DMS53 treated with DMSO at 0.1 percent for 48 hours (cell line): ENCODE measurements at regions not wholly inside any gene's neighbourhood (a gene's known extent, or its start where the extent isn't known, plus 50 kb on each side); places are given as distances from the start of the nearest gene placed in this dataset.
"Not testable (repeated sequence)": the region's sequence is repeated elsewhere in the genome, so short reads cannot be mapped to it uniquely, and the experiment has no call there.

Experiments
- DNase-seq: peaks from one replicate; lab custom pipeline; 2025; ENCODE audit not compliant: unreplicated experiment; lab: John Stamatoyannopoulos, UW

DNA sequence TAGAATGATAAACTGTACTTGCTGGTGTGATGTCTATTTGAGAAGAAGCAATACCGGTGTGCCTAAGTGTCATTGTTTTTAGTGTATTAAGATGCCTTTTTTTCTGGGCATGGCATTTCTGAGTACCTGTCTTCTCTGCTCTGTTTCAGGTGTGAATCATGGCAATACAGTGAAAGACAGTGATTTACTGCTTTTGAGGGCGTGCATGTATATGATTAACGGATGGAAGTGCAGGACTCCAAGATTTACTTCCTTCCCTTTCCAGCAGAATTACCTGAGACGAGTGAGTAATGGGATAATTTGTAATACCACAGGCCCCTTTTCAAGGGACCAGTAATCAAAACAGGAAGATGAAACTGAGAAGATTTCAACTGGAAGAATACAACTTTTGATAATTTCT, 315.8 kb downstream of the SOX4 start:
- no peak for DNase-seq

GRCh38 chr6:21911208-21911607, 317.7 kb downstream of the SOX4 start:
- no peak for DNase-seq

DNA sequence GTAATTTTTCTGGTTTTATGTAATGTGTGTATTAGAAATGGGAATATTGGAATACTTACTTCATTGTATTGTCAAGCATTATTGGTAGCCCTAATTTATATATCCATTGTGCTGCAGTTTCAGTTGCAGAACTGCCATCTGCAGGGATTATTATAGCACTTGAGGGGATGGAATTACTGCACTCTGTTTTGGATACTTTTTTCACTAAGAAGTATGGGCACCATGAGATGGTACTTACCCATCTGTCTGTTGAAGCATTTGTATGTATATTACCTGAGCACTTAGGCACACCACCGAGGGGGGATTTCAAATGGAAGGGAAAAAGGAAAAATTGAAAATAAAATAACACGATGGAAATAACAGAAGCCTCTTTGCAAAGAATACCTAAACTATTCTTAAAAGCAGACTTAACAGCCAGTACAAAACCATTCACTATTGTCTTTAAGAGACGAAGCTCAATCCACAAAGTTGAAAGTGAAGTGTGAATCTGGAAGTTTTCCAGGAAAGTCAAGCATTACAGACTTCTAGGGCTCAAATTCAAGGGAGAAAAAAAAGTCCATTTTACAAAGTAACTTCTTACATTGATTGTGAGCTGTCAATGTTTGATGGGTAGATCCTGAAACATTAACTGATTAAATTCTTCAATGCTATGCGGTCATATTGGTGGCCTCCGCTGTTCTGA, 318.7 kb downstream of the SOX4 start:
- no peak for DNase-seq

DNA sequence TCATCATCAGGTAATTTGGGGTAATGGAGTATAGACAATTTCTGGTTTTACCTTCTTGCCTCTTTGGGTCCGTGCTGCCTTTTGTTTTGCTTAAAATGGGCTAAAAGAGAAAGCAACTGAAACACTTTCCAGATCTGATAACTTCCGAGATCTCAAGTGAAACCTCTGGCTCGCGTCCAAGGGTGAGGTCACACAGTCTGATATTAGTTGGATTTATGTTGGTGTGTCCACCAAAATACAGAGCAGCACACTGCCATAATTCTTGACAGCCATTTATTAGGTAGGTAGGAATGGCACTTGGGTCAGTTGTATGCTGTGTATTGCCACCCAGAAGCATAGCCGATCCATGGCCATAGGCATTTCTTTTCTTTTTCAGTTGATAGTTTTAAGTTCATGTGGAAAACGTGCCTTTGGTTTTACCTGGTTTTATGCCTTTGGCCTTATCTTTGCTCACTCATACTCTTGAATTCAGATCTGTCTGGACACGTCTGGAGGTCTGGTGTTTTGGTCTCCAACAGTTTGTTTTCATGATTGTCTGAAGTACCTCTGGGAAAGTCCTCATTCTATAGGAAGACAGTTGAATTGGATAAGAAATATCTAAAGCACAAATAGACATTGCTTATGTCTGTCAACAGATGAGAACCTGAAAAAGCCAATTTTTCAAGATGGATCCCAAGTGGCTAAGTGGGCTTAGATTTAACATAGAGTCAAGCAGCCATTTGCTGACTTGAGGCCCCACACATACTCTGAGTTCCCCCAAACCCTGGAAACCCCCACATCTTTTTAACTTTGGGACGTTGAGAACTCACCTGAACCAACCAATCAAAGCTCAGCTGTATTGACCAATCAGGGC, 320.8 kb downstream of the SOX4 start:
- no peak for DNase-seq

- DNase-seq: peak; percentile 19
Measured at GRCh38 chr6:21915707-21916260, 322.2 kb downstream of the SOX4 start.

- DNase-seq: no peak
Measured at GRCh38 chr6:21918041-21918440, 324.5 kb downstream of the SOX4 start.

GRCh38 chr6:21918666-21919065, 325.1 kb downstream of the SOX4 start:
- DNase-seq: no peak

- DNase-seq: no peak
Measured at GRCh38 chr6:21922086-21922485, 328.5 kb downstream of the SOX4 start.

- no peak for DNase-seq
Measured at GRCh38 chr6:21924002-21924401, 330.5 kb downstream of the SOX4 start.

DNA sequence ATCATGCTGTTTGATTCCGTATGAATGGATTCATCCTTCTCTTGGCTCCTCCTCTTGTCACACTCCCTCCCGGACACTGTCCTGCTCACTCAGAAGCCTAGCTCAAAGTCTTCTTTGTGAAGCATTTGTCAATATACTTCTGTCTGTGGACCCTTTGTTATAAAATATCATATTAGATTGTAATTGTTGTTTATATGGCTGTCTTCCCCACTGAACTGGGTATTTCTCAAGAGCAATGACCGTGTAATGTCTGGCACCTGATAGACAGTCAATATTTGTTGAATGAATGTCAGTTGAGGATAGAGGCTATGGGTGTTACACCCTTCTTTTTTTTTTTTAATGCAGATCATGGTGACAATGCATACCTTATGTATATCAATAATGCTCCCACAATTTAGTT, 335.3 kb downstream of the SOX4 start:
- peak; percentile 88 for DNase-seq

GRCh38 chr6:21931641-21932335, 338.2 kb downstream of the SOX4 start:
- DNase-seq: no peak

DNA sequence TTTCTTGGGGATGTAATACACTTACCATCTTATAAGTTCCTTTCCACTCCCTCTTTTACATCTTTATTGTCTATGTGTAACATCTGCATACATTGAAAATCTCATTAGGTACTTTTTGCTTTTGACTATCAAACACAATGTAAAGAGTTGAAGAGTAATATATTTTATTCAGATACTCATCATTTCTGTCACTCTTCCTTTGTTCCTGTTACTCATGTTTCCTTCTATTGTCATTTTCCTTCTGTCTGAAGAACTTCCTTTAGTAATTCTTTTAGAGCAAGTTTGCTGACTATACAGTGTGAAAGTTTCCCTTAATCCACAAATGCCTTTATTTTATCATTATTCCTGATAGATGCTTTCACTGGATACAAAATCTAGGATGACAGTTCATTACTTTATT, 339.8 kb downstream of the SOX4 start:
- no peak for DNase-seq

DNA sequence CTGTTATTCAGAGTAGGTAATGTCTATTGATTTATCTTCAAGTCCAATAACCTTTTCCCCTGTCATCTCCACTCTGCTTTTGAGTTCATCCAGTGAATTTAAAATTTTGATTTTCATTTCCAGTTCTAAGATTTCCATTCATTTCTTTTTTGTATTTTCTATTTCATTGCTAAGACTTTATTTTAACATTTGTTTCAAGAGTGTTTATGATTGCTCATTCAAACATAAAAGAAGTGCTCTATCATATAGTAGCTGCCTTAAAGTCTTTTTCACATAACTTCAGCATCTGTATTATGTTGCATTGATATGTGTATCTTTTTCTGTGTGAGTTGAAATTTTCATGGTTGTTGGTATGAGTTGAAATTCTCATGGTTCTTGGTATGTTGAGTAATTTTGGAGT, 341.6 kb downstream of the SOX4 start:
- DNase-seq: no peak

- DNase-seq: no peak
Measured at GRCh38 chr6:21935561-21936028, 342.0 kb downstream of the SOX4 start.

DNA sequence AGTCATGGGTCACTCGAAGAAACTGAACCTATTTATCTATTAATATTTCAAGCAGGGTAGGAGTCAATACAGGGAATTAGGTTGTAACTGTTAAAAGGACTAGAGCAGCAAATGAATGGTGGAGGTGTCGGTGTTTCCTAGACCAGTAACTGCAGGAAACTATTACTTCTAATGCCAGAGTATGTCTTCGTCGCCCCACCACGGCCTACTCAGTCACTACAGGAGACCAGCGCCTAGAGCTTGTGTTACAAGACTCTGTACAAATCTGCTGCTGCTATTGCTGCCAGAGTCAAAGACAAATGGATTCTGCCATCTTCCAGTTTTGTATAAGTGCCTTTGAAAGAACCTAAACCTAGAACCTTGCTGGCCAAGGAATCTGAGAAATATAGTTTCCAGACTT, 343.9 kb downstream of the SOX4 start:
- DNase-seq: no peak

DNA sequence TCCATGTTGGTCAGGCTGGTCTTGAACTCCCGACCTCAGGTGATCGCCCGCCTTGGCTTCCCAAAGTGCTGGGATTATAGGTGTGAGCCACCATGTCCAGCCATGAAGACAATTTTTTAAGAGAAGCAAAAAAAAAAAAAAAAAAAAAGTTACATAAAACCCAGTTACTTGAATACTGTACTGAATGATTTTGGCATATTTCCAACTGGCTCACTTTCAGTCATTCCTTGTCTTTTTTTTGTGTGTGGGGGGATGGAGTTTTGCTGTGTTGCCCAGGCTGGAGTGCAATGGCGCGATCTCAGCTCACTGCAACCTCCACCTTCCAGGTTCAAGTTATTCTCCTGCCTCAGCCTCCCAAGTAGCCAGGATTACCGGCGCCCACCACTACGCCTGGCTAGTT, 345.5 kb downstream of the SOX4 start:
- not testable (repeated sequence) for DNase-seq

DNA sequence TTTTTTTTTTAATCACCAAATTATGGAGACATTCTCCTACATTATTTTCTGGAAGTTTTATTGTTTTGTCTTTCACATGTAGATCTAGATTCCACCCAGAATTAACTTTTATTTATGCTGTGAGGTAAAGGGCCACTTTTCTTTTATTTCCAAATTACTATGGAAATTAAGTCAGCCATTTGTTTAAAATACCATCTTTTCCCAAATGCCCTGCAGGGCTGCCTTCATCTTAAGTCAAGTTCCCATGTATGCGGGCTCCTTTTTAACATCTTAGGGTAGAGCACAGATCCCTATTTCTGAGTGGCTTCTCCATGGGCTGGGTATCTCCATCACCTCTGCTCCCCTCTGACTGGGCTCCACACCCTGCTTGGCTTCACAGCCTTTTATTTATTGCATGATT, 348.4 kb downstream of the SOX4 start:
- DNase-seq: no peak

DNA sequence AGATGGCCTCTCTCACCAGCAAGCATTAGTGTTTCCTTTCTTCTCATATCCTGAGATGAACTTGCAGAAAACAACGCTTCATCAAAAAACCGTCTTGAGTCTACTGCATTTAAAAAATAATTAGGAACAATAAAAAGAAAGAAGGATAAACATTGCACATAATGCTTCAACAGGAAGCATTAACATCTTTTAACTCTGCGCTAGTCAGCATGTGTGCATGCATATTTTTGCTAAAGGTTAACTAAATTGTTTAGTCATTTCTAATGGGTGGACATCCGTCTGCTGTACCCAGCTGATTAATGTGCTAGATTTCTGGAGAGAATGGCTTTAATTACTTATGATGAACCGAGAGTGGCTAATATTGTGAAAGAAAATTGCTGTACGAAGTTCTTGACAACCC, 349.3 kb downstream of the SOX4 start:
- DNase-seq: no peak

- DNase-seq: no peak
Measured at GRCh38 chr6:21946298-21946783, 350.5 kb downstream of the PRL start.

- DNase-seq: not testable (repeated sequence)
Measured at GRCh38 chr6:21947227-21947626, 349.6 kb downstream of the PRL start.

DNA sequence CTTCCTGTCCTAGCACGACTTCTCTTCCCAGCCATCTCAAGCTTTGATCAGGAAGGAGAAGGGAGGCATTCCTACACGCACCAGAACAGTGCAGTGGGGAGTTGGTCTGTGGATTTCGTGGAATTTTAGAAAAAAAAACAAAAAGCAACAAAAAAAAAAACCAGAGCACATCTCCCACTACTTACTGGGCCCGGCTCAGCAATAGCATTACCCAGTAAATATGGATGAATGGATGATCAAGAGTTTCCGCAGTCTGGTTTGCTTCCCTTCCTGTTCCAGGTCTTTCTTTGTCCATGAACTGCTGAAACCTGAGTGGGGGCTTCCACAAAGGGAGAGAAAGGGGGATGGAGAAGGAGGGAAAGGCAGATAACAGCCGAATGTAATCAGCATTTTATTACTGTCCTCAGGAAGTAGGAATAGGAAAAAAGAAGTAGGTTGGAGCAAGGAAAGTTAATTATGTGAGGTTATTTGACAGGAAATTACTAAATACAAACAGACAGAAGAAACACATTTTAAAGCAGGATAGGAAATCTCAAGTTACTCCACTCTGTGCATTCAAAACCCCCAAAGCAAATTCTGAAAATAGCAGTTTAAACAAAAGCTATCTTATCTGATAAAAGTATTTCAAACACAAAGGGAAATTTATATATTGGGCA, 349.0 kb downstream of the PRL start:
- no peak for DNase-seq
